SK-N-SH (cell line): ENCODE measurements at regions not wholly inside any gene's neighbourhood (a gene's known extent, or its start where the extent isn't known, plus 50 kb on each side); places are given as distances from the start of the nearest gene placed in this dataset.

Source experiments
- CTCF ChIA-PET: fragments of 300-600, 350-600 bp; formaldehyde crosslinking; extraction: SDS; loops from one replicate; lab custom pipeline; 2021; lab: Yijun Ruan, JAX
- POLR2A ChIA-PET: fragments of 350-600 bp; sonication (Branson Sonifier 250); formaldehyde crosslinking; extraction: SDS; loops from one replicate; lab custom pipeline; 2020; ENCODE audit warnings: antibody characterized with exemption, inconsistent platforms; lab: Yijun Ruan, JAX
- DNase-seq: peaks from one replicate; pipeline ENCODE4 v3.0.0; 2012
- H2AFZ ChIP-seq: fragments of 200-600 bp; sonication (generic); 2 replicates; pipeline ENCODE4 v1.8.1; 2016; ENCODE audit warnings: antibody characterized with exemption, mild to moderate bottlenecking, low read depth
- H3F3A ChIP-seq: fragments of 200-600 bp; sonication (generic); replicated peaks from 2 replicates; pipeline ENCODE3; 2016; ENCODE audit warnings: antibody characterized with exemption, mild to moderate bottlenecking; ENCODE audit not compliant: insufficient read depth
- H3K27ac ChIP-seq, 2 experiments: fragments of 200-500 bp in 1 of 2; fragments of 200-600 bp in 1 of 2; sonication (Bioruptor generic) in 1 of 2; sonication (generic), shearing (Covaris generic) in 1 of 2; 2 replicates each; pipeline versions ENCODE4 v1.5.1 to v1.6.1; 2014 to 2016; ENCODE audit warnings: low read depth in 2 of 2, inconsistent platforms in 1 of 2, low read length in 1 of 2, mild to moderate bottlenecking in 1 of 2, mixed read lengths in 1 of 2
- H3K27me3 ChIP-seq: fragments of 200-600 bp; sonication (generic), shearing (Covaris generic); 2 replicates; pipeline ENCODE4 v1.6.1; 2016; ENCODE audit warnings: mixed run types; ENCODE audit not compliant: insufficient read depth
- H3K36me3 ChIP-seq, 2 experiments: fragments of 200-500 bp in 1 of 2; fragments of 200-600 bp in 1 of 2; sonication (Bioruptor generic) in 1 of 2; sonication (generic) in 1 of 2; replicated peaks in 1 of 2; 2 replicates each; pipeline versions ENCODE3 to v1.5.1; 2014 to 2016; ENCODE audit warnings: low read length in 1 of 2, mild to moderate bottlenecking in 1 of 2; ENCODE audit not compliant: insufficient read depth in 2 of 2, control insufficient read depth in 1 of 2
- H3K4me1 ChIP-seq, 2 experiments: fragments of 200-500 bp in 1 of 2; fragments of 200-600 bp in 1 of 2; sonication (Bioruptor generic) in 1 of 2; sonication (generic), shearing (Covaris generic) in 1 of 2; 2 replicates each; pipeline versions ENCODE4 v1.5.1 to v1.6.1; 2014 to 2016; ENCODE audit warnings: low read depth in 1 of 2, low read length in 1 of 2, mixed run types in 1 of 2; ENCODE audit not compliant: insufficient read depth in 2 of 2, control insufficient read depth in 1 of 2
- H3K4me2 ChIP-seq: fragments of 200-600 bp; sonication (generic), shearing (Covaris generic); 2 replicates; pipeline ENCODE4 v1.6.1; 2017; ENCODE audit warnings: mixed run types
- H3K4me3 ChIP-seq, 2 experiments: fragments of 200-500 bp in 1 of 2; fragments of 200-600 bp in 1 of 2; sonication (Bioruptor generic) in 1 of 2; sonication (generic), shearing (Covaris generic) in 1 of 2; 2 replicates each; pipeline versions ENCODE4 v1.5.1 to v1.8.1; 2014 to 2016; ENCODE audit warnings: low read depth in 2 of 2, inconsistent platforms in 1 of 2, low read length in 1 of 2, mild to moderate bottlenecking in 1 of 2, mixed read lengths in 1 of 2, moderate library complexity in 1 of 2
- H3K79me2 ChIP-seq: fragments of 200-600 bp; sonication (generic); 2 replicates; pipeline ENCODE4 v1.8.1; 2017; ENCODE audit warnings: mild to moderate bottlenecking; ENCODE audit not compliant: insufficient read depth
- H3K9ac ChIP-seq: fragments of 200-600 bp; sonication (generic); 2 replicates; pipeline ENCODE4 v1.6.1; 2017; ENCODE audit warnings: mixed run types
- H3K9me2 ChIP-seq: fragments of 200-600 bp; sonication (generic); 2 replicates; pipeline ENCODE4 v1.6.1; 2017; ENCODE audit warnings: mixed run types
- H3K9me3 ChIP-seq: fragments of 200-600 bp; sonication (generic); 2 replicates; pipeline ENCODE4 v1.6.1; 2017; ENCODE audit warnings: mixed run types, mild to moderate bottlenecking, moderate library complexity
- H4K20me1 ChIP-seq: fragments of 200-600 bp; sonication (generic); 2 replicates; pipeline ENCODE4 v1.6.1; 2017; ENCODE audit warnings: mild to moderate bottlenecking, mixed run types; ENCODE audit not compliant: insufficient read depth
- CTCF ChIP-seq: fragments of 200-600 bp; sonication (generic); IDR thresholded peaks from 2 replicates; pipeline ENCODE4 v1.6.1; 2017; ENCODE audit warnings: antibody characterized with exemption, mild to moderate bottlenecking, moderate library complexity
- EP300 ChIP-seq, 2 experiments: IDR thresholded peaks; 2 replicates each; pipeline versions ENCODE4 v1.4.0 to v1.6.1; 2012; ENCODE audit warnings: borderline replicate concordance in 1 of 2, low read depth in 1 of 2, low read length in 1 of 2
- EZH2phosphoT487 ChIP-seq: fragments of 200-600 bp; sonication (generic); IDR thresholded peaks from 2 replicates; pipeline ENCODE4 v1.6.1; 2017; ENCODE audit warnings: low read depth, mixed run types, mild to moderate bottlenecking, antibody characterized with exemption, moderate library complexity, borderline replicate concordance
- FOXM1 ChIP-seq: IDR thresholded peaks from 2 replicates; pipeline ENCODE4 v1.4.0; 2012; ENCODE audit warnings: low read depth, mild to moderate bottlenecking
- GABPA ChIP-seq: IDR thresholded peaks from 2 replicates; pipeline ENCODE4 v1.4.0; 2012; ENCODE audit warnings: low read depth, mild to moderate bottlenecking
- JUND ChIP-seq: IDR thresholded peaks from 2 replicates; pipeline ENCODE4 v1.4.0; 2012
- MAX ChIP-seq: IDR thresholded peaks from 2 replicates; pipeline ENCODE4 v1.4.0; 2012; ENCODE audit warnings: low read depth
- MEF2A ChIP-seq: IDR thresholded peaks from 2 replicates; pipeline ENCODE4 v1.4.0; 2012; ENCODE audit warnings: low read depth, borderline replicate concordance
- NFIC ChIP-seq: IDR thresholded peaks from 2 replicates; pipeline ENCODE4 v1.4.0; 2012; ENCODE audit warnings: borderline replicate concordance
- PBX3 ChIP-seq: IDR thresholded peaks from 2 replicates; pipeline ENCODE4; 2012
- SMC3 ChIP-seq: IDR thresholded peaks from 2 replicates; pipeline ENCODE4 v1.6.1; 2012; ENCODE audit warnings: low read depth, low read length, improper control_type of control experiment
- USF2 ChIP-seq: fragments of 150-350 bp; IDR thresholded peaks from 2 replicates; pipeline ENCODE4 v1.6.1; 2017; ENCODE audit warnings: antibody characterized with exemption, low read length, low read depth, borderline replicate concordance
- YY1 ChIP-seq: IDR thresholded peaks from 2 replicates; pipeline ENCODE4 v1.4.0; 2012; ENCODE audit warnings: low read depth, mild to moderate bottlenecking
- WGBS: methylation state at CpG from one replicate; pipeline ENCODE4 v1.1.6; 2017; ENCODE audit warnings: low lambda C conversion rate; 5-methylcytosine and 5-hydroxymethylcytosine counted together
- TF ChIP-seq, protein P1 (sequence below): IDR thresholded peaks from 2 replicates; pipeline ENCODE4 v1.4.0; 2012; ENCODE audit warnings: low read depth, borderline replicate concordance

- Histone ChIP-seq H3F3A (no peaks in the 10 kb centered on the region), H3K4me3 (no peak overlapping the region), H3K9ac (no peak overlapping the region), H3K4me1 (no peaks in the 10 kb centered on the region), H3K79me2 (no peaks in the 10 kb centered on the region), H3K9me3 (peaks cover 8% of the 10 kb centered on the region), H2AFZ (no peak overlapping the region), H3K4me2 (no peak overlapping the region), H3K27me3 (no peaks in the 10 kb centered on the region; the same call in 1 of the 2 replicates), H3K27ac (no peak overlapping the region), H3K36me3 (no peaks in the 10 kb centered on the region), H4K20me1 (no peaks in the 10 kb centered on the region), H3K9me2 (no peaks in the 10 kb centered on the region)
- TF ChIP-seq EZH2phosphoT487 (no peak), SMC3 (no peak), GABPA (no peak), FOXM1 (no peak), NFIC (no peak), EP300 (IDR thresholded peaks at IDR 0.05; ENCODE audit: borderline replicate concordance in 1 of 2, low read depth in 1 of 2, low read length in 1 of 2) (no peak), USF2 (no peak), JUND (no peak), YY1 (no peak), PBX3 (no peak), CTCF (no peak), MEF2A (no peak), MAX (no peak)
- TF ChIP-seq, protein P1, sequence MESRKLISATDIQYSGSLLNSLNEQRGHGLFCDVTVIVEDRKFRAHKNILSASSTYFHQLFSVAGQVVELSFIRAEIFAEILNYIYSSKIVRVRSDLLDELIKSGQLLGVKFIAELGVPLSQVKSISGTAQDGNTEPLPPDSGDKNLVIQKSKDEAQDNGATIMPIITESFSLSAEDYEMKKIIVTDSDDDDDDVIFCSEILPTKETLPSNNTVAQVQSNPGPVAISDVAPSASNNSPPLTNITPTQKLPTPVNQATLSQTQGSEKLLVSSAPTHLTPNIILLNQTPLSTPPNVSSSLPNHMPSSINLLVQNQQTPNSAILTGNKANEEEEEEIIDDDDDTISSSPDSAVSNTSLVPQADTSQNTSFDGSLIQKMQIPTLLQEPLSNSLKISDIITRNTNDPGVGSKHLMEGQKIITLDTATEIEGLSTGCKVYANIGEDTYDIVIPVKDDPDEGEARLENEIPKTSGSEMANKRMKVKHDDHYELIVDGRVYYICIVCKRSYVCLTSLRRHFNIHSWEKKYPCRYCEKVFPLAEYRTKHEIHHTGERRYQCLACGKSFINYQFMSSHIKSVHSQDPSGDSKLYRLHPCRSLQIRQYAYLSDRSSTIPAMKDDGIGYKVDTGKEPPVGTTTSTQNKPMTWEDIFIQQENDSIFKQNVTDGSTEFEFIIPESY, result no peak
- DNase-seq, result no peak
- 60% methylated on average over 2 of the region's 2 CpGs for WGBS
- ChIA-PET POLR2A (no interaction called here), CTCF (no interaction called here)
These were observed 52.6 kb upstream of the SH3PXD2B start for GRCh38 chr5:172506921-172507320.
